ENCODE measurements at regions not wholly inside any gene's neighbourhood (a gene's known extent, or its start where the extent isn't known, plus 50 kb on each side); places are given as distances from the start of the nearest gene placed in this dataset.
A peak's percentile ranks its signal among the peaks of the same experiment; 100 is the strongest.

DNA sequence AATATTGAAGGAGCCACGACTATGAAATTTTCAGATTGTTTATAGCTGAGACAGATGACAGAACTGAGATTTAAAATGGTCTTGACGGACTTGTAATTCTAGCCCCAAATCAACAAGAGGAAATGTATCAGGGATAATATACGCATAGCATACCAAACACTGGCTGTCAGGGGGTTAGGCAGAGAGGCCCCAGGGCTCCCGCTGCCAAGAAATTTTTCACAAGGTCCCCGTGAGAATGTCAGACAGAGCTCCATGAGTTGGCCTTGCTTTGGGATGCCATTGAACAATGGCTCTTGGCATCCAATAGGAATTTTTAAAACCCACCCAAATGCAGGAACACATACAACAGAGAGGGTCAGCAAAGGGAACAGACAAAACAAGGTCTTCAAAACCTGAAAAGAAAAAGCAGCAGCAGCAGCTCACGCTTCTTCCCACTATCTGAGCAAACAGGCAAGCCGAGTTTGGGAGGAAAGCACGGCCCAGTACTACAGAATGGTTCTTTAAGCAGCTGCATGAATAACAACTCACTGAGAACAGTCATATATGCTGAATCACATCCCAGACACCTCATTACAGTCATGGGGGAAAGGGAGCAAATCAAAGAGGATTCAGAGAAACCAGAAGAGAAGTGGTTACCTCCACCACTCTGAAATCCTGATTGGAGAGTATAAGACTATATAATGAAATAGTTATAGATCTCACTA, 445.6 kb downstream of the RND3 start:
- no peak for DNase-seq

GRCh38 chr2:150036622-150037021, 449.0 kb upstream of the MMADHC start:
- no peak for DNase-seq

- DNase-seq = no peak
Observed at GRCh38 chr2:150034665-150035064, 447.1 kb upstream of the MMADHC start.

GRCh38 chr2:150030436-150031190, 443.0 kb upstream of the MMADHC start:
- peak in 1 of 2 experiments; percentile 4 for DNase-seq

- no peak for DNase-seq
Observed at GRCh38 chr2:150028322-150028721, 440.7 kb upstream of the MMADHC start.

DNA sequence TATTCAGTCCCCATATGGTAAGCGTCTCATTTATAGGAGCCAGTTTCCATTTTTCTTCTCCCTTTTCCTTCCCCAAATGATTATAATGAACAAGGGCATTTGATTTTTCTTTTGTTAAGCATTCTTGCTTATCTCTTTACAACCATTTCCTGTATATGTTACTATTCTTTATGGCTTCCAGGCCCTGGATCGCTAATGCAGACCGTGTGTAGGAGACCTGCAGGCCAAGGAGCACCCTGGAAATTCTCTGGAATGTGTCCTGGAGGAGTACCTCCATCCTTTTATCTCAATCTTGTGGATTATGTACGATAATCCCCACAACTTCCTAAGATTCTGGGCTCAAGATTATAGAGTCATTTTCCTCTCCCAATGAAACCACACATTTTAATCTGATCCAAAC, 439.6 kb upstream of the MMADHC start:
- DNase-seq = no peak

GRCh38 chr2:150023663-150024062, 436.1 kb upstream of the MMADHC start:
- no peak for DNase-seq

GRCh38 chr2:150023044-150023443, 435.5 kb upstream of the MMADHC start:
- no peak for DNase-seq

- DNase-seq = no peak
Observed at GRCh38 chr2:150020937-150021673, 433.5 kb upstream of the MMADHC start.

- DNase-seq = no peak
Observed at GRCh38 chr2:150020221-150020620, 432.6 kb upstream of the MMADHC start.

GRCh38 chr2:150019063-150019462, 431.5 kb upstream of the MMADHC start:
- no peak for DNase-seq

GRCh38 chr2:150012986-150013385, 425.4 kb upstream of the MMADHC start:
- no peak for DNase-seq

- DNase-seq = no peak
Observed at GRCh38 chr2:150011161-150011730, 423.7 kb upstream of the MMADHC start.

GRCh38 chr2:150008901-150009300, 421.3 kb upstream of the MMADHC start:
- no peak for DNase-seq

DNA sequence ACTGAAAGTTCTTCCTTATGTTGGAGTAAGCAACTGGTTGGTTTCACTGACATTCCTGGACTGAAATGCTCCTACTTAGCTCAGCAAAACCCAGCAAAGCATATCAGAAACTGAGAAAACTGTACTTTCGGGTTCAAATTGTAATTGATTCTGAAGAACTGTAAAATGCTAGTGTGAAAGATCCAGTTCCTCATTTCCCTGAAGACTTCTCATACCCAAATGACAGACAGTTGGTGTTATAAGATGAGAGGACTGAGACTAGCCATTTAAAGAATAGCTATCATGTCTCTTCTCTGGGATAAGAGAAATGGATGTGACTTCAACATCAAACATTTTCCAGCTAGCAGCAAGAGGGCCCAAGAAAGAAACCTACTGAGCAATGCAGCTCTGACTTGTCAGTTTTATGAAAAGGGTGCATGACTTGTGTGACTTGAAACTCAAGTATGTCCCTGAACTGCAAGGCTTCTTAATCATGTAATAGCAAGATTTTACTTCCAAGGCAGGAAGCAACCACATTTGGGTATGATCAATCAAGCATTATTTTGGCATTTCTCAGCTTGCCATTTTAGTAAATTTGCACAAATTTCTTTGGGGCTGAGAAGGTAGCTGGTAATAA, 420.3 kb upstream of the MMADHC start:
- DNase-seq = no peak

GRCh38 chr2:150006591-150006990, 419.0 kb upstream of the MMADHC start:
- no peak for DNase-seq

DNA sequence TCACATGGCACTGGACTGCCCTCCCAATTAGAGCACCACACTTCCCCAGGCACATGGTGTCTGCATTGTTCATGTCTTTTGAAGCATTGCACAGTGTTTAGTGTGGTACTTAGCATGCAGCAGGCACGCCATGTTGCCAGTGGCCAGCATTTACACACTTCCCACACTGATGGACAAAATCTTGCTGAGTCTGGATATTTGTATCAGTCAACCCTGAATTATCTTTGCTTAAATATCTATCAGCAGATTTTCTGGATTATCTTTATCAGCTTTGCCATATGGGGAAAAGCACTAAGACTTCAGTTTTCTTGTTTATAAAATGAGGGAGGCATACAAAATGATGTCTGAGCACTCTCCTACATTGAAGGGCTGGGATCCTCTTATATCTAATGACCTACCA, 416.0 kb upstream of the MMADHC start:
- no peak for DNase-seq

- no peak for DNase-seq
Observed at GRCh38 chr2:150001788-150002187, 414.2 kb upstream of the MMADHC start.

- no peak for DNase-seq
Observed at GRCh38 chr2:149996901-149997300, 409.3 kb upstream of the MMADHC start.

DNA sequence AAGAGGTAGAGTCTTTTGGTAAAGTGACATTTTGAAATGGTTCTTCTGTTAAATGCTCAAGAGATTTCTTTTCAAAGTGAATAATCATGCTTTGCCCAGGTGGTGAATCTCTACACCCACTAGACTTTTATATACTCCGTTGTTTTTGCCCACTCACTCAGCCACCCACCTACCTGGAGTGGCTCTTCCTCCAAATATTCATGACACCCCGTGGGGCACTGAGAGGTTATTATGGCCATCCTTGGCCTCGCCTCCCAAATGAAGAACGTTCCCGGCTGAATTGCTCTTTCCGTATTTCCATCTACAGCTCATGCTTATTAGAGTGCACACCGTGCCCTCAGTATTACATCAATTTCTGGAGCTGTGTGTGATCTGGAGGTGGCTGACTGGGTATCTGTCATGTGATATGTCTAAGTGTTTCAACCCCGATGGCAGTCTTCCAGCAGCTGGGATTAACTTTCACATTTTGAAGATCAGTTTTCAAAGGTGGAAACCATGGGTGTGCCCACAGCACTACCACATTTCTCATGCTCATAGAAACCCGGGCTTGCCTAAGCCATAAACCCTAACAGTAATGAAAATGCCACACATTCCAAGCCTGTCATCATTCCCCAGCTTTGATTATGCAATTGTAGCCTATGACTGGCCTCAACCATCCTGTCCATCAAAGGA, 406.6 kb upstream of the MMADHC start:
- no peak for DNase-seq

- no peak for DNase-seq
Observed at GRCh38 chr2:149993316-149993715, 405.7 kb upstream of the MMADHC start.

DNA sequence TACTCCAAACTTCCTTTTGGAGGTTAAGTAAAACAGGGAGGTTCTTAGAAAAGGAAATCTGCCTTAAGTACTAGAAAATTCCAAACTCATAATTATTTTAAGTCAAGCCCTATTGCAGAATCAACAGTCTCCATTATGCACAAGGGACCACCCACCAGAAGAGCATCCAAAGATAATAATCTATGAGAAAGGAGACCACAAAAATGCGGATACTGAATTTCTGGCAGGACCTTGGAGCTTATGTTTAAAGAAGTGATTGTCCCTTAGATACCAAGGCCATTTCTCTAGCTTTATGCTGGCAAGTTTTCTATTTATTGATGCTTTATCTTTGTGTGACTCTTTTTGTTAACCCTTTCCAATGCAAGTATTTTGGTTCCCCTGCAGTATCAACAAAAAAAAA, 404.0 kb upstream of the MMADHC start:
- DNase-seq = no peak

Data from NCI-H2081 (cell line).